ENCODE measurements at regions not wholly inside any gene's neighbourhood (a gene's known extent, or its start where the extent isn't known, plus 50 kb on each side); places are given as distances from the start of the nearest gene placed in this dataset.

DNA sequence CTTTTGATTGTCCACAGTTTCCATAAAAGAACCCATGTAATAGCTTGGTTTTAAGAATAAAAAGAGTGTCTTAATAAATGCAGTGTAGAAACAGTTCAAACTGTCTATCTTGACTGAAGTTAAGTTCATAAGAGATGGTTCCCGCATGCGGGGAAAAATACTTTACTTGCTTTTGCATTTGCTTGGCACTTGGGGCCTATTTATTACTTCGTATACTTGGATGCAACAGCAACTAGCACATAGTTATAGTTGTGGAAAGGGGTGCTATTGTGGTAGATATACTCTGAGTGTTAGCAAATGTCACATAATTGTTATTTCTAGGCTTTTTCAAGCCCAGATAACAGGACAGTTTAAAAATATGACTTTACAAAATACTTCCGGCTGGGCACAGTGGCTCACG lies 97.7 kb upstream of the HMGCLL1 start:
- no peak for TF ChIP-seq ZXDB (tag by site-specific recombination; IDR thresholded peaks at IDR 0.05)
- TF ChIP-seq ZNF785 (tag by site-specific recombination; IDR thresholded peaks at IDR 0.05) = no peak
- TF ChIP-seq MZF1 (tag by site-specific recombination; IDR thresholded peaks at IDR 0.05; ENCODE audit: borderline replicate concordance) = no peak
- TF ChIP-seq ZFHX2 (tag by site-specific recombination; conservative IDR thresholded peaks at IDR 0.05) = no peak
- TF ChIP-seq ZNF792 (tag by site-specific recombination; IDR thresholded peaks at IDR 0.05) = no peak
- TF ChIP-seq ZNF664 (tag by site-specific recombination; IDR thresholded peaks at IDR 0.05) = no peak
- TF ChIP-seq, protein P1, sequence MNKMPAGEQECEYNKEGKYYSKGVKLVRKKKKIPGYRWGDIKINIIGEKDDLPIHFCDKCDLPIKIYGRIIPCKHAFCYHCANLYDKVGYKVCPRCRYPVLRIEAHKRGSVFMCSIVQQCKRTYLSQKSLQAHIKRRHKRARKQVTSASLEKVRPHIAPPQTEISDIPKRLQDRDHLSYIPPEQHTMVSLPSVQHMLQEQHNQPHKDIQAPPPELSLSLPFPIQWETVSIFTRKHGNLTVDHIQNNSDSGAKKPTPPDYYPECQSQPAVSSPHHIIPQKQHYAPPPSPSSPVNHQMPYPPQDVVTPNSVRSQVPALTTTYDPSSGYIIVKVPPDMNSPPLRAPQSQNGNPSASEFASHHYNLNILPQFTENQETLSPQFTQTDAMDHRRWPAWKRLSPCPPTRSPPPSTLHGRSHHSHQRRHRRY (tag by site-specific recombination; IDR thresholded peaks at IDR 0.05) = no peak
- TF ChIP-seq ZNF239 (tag by site-specific recombination; IDR thresholded peaks at IDR 0.05) = no peak
- no peak for TF ChIP-seq ZNF214 (tag by site-specific recombination; IDR thresholded peaks at IDR 0.05; ENCODE audit: borderline replicate concordance)
- no peak for TF ChIP-seq ZNF629 (tag by site-specific recombination; IDR thresholded peaks at IDR 0.05)
- TF ChIP-seq ZNF777 (tag by site-specific recombination; IDR thresholded peaks at IDR 0.05; ENCODE audit: borderline replicate concordance) = no peak
- no peak for TF ChIP-seq ZFP37 (tag by site-specific recombination; IDR thresholded peaks at IDR 0.05)
- TF ChIP-seq ZNF24 (tag by site-specific recombination; IDR thresholded peaks at IDR 0.05) = no peak
- TF ChIP-seq TSHZ1 (tag by site-specific recombination; IDR thresholded peaks at IDR 0.05; ENCODE audit: borderline replicate concordance) = no peak
- Histone ChIP-seq H3K4me1 (ENCODE audit: control insufficient read depth, insufficient read depth, low read length) (peaks cover 11% of the 10 kb centered on the region), H3K27ac (ENCODE audit: extremely low read depth, low read depth, low read length) (no peak overlapping the region), H3K4me3 (ENCODE audit: low read depth, low read length) (no peak overlapping the region), H3K9me3 (ENCODE audit: control insufficient read depth, insufficient read depth, low read depth, low read length) (no peaks in the 10 kb centered on the region), H3K36me3 (ENCODE audit: control insufficient read depth in 2 of 2, insufficient read depth in 1 of 2, low read length in 2 of 2) (no peaks in the 10 kb centered on the region)
- ChIA-PET POLR2A (no interaction called here), CTCF (interaction anchor here (0.6 kb wide), 1 partner anchor 11 kb away, joined by 3 read pairs; no protein-coding TSS in a partner anchor)

- no peaks in the 10 kb centered on the region for H3K36me3 ChIP-seq (ENCODE audit: control insufficient read depth in 2 of 2, insufficient read depth in 1 of 2, low read length in 2 of 2)
- TF ChIP-seq ZNF302 (tag by site-specific recombination; IDR thresholded peaks at IDR 0.05; ENCODE audit: low read depth) = no peak
- no peak for TF ChIP-seq ZNF624 (tag by site-specific recombination; IDR thresholded peaks at IDR 0.05)
- no peak for TF ChIP-seq WT1 (tag by site-specific recombination; IDR thresholded peaks at IDR 0.05)
- TF ChIP-seq ZNF776 (tag by site-specific recombination; IDR thresholded peaks at IDR 0.05; ENCODE audit: borderline replicate concordance) = no peak
- TF ChIP-seq ZNF830 (tag by site-specific recombination; IDR thresholded peaks at IDR 0.05; ENCODE audit: low read depth) = no peak
- TF ChIP-seq ZFP3 (tag by site-specific recombination; IDR thresholded peaks at IDR 0.05; ENCODE audit: low read depth) = no peak
- no peak for TF ChIP-seq ZNF843 (tag by site-specific recombination; IDR thresholded peaks at IDR 0.05)
- TF ChIP-seq ZNF521 (tag by site-specific recombination; IDR thresholded peaks at IDR 0.05) = no peak
- no peak for TF ChIP-seq ZNF354C (tag by site-specific recombination; IDR thresholded peaks at IDR 0.05; ENCODE audit: borderline replicate concordance, low read depth)
- no peak for TF ChIP-seq REST (tag by site-specific recombination; IDR thresholded peaks at IDR 0.05)
- TF ChIP-seq, protein P2, sequence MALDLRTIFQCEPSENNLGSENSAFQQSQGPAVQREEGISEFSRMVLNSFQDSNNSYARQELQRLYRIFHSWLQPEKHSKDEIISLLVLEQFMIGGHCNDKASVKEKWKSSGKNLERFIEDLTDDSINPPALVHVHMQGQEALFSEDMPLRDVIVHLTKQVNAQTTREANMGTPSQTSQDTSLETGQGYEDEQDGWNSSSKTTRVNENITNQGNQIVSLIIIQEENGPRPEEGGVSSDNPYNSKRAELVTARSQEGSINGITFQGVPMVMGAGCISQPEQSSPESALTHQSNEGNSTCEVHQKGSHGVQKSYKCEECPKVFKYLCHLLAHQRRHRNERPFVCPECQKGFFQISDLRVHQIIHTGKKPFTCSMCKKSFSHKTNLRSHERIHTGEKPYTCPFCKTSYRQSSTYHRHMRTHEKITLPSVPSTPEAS (tag by site-specific recombination; IDR thresholded peaks at IDR 0.05) = no peak
- TF ChIP-seq, protein P3, sequence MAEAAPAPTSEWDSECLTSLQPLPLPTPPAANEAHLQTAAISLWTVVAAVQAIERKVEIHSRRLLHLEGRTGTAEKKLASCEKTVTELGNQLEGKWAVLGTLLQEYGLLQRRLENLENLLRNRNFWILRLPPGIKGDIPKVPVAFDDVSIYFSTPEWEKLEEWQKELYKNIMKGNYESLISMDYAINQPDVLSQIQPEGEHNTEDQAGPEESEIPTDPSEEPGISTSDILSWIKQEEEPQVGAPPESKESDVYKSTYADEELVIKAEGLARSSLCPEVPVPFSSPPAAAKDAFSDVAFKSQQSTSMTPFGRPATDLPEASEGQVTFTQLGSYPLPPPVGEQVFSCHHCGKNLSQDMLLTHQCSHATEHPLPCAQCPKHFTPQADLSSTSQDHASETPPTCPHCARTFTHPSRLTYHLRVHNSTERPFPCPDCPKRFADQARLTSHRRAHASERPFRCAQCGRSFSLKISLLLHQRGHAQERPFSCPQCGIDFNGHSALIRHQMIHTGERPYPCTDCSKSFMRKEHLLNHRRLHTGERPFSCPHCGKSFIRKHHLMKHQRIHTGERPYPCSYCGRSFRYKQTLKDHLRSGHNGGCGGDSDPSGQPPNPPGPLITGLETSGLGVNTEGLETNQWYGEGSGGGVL (tag by site-specific recombination; IDR thresholded peaks at IDR 0.05) = no peak
These were observed 96.9 kb upstream of the HMGCLL1 start for GRCh38 chr6:55675941-55676340.

More at GRCh38 chr6:55675941-55676340, 96.9 kb upstream of the HMGCLL1 start:
- CTCF ChIA-PET = no interaction called here
- H3K9me3 ChIP-seq (ENCODE audit: control insufficient read depth, insufficient read depth, low read depth, low read length) = no peaks in the 10 kb centered on the region
- no peak overlapping the region for H3K4me3 ChIP-seq (ENCODE audit: low read depth, low read length)
- H3K4me1 ChIP-seq (ENCODE audit: control insufficient read depth, insufficient read depth, low read length) = peaks cover 11% of the 10 kb centered on the region
- H3K27ac ChIP-seq (ENCODE audit: extremely low read depth, low read depth, low read length) = no peak overlapping the region
- POLR2A ChIA-PET = no interaction called here

Data from HEK293 (cell line).